ENCODE measurements at regions not wholly inside any gene's neighbourhood (a gene's known extent, or its start where the extent isn't known, plus 50 kb on each side); places are given as distances from the start of the nearest gene placed in this dataset.

DNA sequence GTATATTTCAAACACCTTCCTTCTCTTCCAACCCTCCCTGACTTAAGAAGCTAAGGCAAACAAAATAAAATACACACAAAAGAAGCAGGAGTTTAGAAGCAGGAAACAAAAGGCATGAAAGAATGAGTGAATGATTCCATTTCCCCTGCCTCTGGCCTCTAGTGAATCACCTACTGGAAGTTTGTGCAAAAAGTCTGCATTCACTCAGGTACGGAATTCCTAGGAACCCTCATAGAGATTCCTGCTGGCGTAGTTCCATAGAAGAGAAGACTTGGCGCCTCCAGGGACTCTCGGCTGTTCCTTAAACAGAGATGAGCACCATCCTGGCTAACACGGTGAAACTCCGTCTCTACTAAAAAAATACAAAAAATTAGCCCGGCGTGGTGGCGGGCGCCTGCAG, 125.9 kb upstream of the TBL1X start:
- H3K4me1 ChIP-seq (ENCODE audit: low read depth) = peaks cover 7% of the 10 kb centered on the region
- no peak for ATAC-seq
- intact Hi-C loops (cut with DNase I, micrococcal nuclease) = no loop called here
- DNase-seq = no peak
- no peaks in the 10 kb centered on the region for H3K9me3 ChIP-seq
- no peak overlapping the region for H3K4me3 ChIP-seq
- H3K36me3 ChIP-seq (ENCODE audit: low read depth) = no peaks in the 10 kb centered on the region
- TF ChIP-seq, protein P1, sequence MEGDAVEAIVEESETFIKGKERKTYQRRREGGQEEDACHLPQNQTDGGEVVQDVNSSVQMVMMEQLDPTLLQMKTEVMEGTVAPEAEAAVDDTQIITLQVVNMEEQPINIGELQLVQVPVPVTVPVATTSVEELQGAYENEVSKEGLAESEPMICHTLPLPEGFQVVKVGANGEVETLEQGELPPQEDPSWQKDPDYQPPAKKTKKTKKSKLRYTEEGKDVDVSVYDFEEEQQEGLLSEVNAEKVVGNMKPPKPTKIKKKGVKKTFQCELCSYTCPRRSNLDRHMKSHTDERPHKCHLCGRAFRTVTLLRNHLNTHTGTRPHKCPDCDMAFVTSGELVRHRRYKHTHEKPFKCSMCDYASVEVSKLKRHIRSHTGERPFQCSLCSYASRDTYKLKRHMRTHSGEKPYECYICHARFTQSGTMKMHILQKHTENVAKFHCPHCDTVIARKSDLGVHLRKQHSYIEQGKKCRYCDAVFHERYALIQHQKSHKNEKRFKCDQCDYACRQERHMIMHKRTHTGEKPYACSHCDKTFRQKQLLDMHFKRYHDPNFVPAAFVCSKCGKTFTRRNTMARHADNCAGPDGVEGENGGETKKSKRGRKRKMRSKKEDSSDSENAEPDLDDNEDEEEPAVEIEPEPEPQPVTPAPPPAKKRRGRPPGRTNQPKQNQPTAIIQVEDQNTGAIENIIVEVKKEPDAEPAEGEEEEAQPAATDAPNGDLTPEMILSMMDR (IDR thresholded peaks at IDR 0.05) = no peak

DNA sequence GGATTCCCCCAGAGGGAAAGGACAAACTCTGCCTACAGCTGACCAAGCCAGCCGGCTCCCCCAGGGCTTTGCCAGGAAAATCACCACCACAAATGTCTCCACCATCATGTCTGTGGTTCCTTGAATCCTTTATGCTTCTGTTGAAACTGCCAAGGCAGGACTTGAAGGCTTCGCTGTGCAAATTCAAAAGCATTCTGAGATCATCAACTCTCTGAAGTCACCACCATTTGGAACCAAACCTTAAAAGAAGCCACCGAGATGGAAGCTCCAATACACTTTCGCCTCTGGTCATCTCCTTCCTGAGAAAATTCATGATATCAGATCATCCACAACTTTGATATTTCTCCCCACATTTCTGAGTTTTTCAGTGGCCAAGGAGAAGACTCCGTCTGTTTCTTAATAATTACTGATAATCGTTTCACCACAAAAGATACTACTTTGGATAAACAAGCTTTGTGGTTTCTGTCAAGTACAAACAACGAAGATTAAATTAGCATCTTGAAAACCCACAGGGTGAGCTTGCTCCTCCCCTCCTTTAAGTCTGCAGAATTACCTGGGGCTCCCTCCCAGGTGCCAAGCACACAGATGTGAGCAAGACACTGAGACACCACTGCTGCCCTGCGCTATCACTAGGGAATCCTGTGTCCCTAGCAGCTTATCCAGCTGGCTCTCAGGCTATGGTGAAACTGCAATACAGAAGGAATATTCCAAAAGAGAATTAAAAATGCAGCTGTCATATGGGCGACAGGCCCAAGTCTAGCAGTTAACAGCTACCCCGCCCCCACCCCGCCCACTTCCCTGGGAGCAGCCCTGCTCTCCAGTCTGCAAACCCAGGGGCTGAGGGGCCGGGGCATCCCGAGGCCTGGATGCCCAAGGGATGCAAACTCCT, 125.0 kb upstream of the TBL1X start:
- no peaks in the 10 kb centered on the region for H3K9me3 ChIP-seq
- no peaks in the 10 kb centered on the region for H3K36me3 ChIP-seq (ENCODE audit: low read depth)
- intact Hi-C loops (cut with DNase I, micrococcal nuclease) = no loop called here
- H3K4me1 ChIP-seq (ENCODE audit: low read depth) = peaks cover 7% of the 10 kb centered on the region
- H3K4me3 ChIP-seq = no peak overlapping the region
- ATAC-seq (peak; percentile 23), DNase-seq (peak in 2 of 3 donors; percentile 42 to 43)
- TF ChIP-seq, protein P1 (IDR thresholded peaks at IDR 0.05) = no peak

DNA sequence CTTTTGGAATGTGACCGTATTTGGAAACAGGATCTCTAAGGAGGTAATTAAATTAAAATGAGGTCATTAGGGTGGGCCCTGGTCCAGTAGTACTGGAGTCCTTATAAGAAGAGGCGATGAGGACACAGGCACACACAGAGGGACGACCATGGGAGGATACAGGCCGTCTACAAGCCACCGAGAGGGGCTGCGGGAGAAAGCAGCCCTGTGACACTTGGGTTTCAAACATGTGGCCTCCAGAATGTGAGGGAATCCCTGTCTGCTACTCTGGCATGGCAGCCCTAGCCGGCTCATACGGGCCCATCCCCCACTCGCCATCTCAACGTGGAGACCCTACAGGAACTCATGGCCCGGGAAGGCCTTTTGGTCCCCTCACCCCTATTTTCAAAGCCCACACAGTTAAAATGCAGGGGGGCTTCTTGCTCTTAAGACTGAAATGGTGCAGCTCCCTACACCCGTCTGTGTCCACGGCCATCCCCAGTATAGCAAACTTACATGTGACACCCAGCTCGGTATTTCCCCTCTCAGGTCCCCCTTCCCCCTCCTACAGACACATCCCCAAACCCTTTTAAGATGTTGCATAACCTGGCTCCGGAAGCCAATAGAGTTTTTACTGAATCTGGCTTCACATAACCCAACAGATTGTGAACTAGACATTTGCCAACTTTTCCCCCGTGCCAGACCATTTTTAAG, 124.1 kb upstream of the TBL1X start:
- no peak overlapping the region for H3K4me3 ChIP-seq
- no peaks in the 10 kb centered on the region for H3K9me3 ChIP-seq
- intact Hi-C loops (cut with DNase I, micrococcal nuclease) = no loop called here
- no peaks in the 10 kb centered on the region for H3K36me3 ChIP-seq (ENCODE audit: low read depth)
- TF ChIP-seq, protein P1 (IDR thresholded peaks at IDR 0.05) = no peak
- DNase-seq = peak in 2 of 3 donors; percentile 21 to 33
- peaks cover 7% of the 10 kb centered on the region for H3K4me1 ChIP-seq (ENCODE audit: low read depth)
- peak; percentile 52 for ATAC-seq

DNA sequence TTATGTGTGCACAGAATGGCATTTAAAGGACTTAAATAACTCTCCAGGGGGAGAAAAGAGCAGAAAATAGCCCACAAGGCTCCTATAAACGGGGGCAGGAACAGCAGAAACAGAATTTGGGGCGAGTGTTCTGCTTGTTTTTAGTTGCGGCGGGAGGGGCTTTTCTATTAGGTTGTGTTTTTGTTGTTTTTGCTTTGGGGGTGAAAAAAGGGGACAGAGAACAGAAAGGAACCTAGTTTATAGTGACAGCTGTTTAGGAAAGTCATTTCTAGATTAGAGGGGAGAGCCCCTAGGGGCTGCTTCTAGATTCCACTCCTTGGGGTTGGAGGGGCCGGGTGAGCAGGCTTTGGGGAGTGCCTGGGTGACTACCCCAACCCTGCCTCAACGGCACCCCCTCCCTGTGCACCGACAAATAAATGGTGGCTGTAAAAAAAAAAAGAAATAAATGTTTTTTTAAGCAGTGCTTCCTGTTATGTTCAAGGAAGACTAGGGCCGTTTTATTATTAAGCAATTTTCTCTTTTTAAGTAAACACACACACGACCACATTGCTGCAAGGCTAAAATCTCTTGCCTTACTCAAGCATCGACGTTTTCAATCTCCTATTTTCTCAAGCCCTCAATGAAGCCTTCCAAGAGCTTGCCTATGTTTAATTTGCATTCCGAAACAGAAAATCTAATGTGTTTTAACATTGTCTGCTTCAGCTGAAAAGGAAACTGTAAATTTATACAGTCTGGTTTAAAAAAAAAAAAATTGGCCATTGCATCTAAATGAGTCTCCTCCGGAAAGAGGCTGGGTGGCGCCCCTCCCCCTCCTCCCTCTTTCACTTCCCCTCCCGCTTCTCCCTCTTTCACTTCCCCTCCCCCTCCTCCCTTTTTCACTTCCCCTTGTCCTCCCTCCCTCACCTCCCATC, 123.3 kb upstream of the TBL1X start:
- ATAC-seq = peak; percentile 60

More for the DNA sequence above, 123.3 kb upstream of the TBL1X start:
- TF ChIP-seq, protein P1 (IDR thresholded peaks at IDR 0.05) = no peak
- Histone ChIP-seq H3K36me3 (ENCODE audit: low read depth) (no peaks in the 10 kb centered on the region), H3K4me3 (no peak overlapping the region), H3K9me3 (no peaks in the 10 kb centered on the region), H3K4me1 (ENCODE audit: low read depth) (peaks cover 7% of the 10 kb centered on the region)
- intact Hi-C loops (cut with DNase I, micrococcal nuclease) = loop anchor here in 1 of 2 donors (2.0 kb wide), 1 partner anchor 121 kb away; no protein-coding TSS in a partner anchor
- DNase-seq = peak; percentile 66 to 90 (median 76)

Measured in mucosa of descending colon (tissue), 3 donors.